ENCODE measurements at regions not wholly inside any gene's neighbourhood (a gene's known extent, or its start where the extent isn't known, plus 50 kb on each side); places are given as distances from the start of the nearest gene placed in this dataset.

DNA sequence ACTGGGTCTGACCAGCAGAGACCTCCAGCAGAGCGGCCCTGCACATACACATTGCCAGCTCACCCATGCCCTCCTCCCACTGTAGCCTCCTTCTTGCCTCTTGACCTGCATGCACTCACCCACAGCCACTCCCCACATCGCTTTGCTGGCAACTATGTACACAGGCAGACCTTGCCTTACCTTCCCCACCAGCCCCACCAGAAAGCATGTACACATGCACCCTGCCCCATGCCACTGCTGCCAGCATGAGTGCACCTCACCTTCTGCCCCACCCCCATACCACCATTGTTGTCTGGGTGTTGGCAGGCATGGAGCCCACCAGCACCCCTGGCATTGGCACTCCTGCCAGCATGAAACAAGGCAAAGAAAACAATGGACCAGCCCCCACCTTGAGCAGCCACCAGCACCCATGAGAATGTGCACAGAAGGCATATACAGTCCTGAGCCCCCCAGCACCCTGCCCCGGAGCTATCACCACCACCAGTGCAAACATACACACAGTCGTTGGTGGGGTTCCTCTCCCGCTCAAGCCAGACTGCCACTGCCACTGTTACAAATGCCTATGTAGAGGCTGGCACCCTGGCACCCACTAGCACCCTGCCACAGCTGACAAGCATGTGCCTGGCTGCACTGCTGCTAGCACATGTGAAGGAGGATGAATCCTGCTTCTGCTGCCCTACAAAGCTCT lies 171.4 kb upstream of the NR4A3 start (continued):
- TF ChIP-seq ZBTB21 (CRISPR knock-in tag; IDR thresholded peaks at IDR 0.05; ENCODE audit: borderline replicate concordance): no peak

DNA sequence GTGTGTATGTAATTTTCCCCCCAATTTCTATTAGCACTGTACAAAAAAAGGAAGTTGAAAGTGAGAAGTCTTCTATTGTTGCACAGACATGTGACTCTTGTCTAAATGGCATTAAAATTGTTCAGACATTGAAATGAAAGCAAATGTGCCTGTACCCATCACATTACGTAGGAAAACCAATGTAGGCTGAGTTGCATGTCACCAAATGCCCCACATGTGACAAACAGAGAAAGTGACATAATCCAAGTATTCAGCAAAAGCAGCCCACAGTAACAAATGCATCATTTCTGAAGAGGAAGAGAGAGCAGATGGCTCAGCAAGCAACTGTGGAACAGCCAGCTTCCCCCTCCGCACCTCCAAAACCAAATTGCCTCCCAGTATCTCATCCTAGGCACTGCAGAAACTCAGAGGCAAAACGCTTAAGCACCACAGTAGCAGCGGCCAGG lies 161.5 kb upstream of the NR4A3 start:
- Mint-ChIP-seq H3K4me1 (no peaks in the 10 kb centered on the region), H3K4me3 (no peak overlapping the region), H3K9me3 (no peaks in the 10 kb centered on the region), H3K27ac (no peak overlapping the region), H3K27me3 (ENCODE audit: low read depth) (no peaks in the 10 kb centered on the region), H3K36me3 (no peaks in the 10 kb centered on the region)
- ATAC-seq: no peak
- no peak for DNase-seq (ENCODE audit: low spot score)
- POLR2A ChIA-PET: no interaction called here
- CTCF ChIA-PET: no interaction called here
- TF ChIP-seq, protein P1, sequence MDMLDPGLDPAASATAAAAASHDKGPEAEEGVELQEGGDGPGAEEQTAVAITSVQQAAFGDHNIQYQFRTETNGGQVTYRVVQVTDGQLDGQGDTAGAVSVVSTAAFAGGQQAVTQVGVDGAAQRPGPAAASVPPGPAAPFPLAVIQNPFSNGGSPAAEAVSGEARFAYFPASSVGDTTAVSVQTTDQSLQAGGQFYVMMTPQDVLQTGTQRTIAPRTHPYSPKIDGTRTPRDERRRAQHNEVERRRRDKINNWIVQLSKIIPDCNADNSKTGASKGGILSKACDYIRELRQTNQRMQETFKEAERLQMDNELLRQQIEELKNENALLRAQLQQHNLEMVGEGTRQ (CRISPR knock-in tag; IDR thresholded peaks at IDR 0.05): no peak
- no peak for TF ChIP-seq ZNF138 (CRISPR knock-in tag; conservative IDR thresholded peaks at IDR 0.05)
- TF ChIP-seq, protein P2, sequence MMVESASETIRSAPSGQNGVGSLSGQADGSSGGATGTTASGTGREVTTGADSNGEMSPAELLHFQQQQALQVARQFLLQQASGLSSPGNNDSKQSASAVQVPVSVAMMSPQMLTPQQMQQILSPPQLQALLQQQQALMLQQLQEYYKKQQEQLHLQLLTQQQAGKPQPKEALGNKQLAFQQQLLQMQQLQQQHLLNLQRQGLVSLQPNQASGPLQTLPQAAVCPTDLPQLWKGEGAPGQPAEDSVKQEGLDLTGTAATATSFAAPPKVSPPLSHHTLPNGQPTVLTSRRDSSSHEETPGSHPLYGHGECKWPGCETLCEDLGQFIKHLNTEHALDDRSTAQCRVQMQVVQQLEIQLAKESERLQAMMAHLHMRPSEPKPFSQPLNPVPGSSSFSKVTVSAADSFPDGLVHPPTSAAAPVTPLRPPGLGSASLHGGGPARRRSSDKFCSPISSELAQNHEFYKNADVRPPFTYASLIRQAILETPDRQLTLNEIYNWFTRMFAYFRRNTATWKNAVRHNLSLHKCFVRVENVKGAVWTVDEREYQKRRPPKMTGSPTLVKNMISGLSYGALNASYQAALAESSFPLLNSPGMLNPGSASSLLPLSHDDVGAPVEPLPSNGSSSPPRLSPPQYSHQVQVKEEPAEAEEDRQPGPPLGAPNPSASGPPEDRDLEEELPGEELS (CRISPR knock-in tag; IDR thresholded peaks at IDR 0.05): no peak
- no peak for TF ChIP-seq MXD4 (CRISPR knock-in tag; IDR thresholded peaks at IDR 0.05; ENCODE audit: borderline replicate concordance)
- TF ChIP-seq ZNF219 (CRISPR knock-in tag; IDR thresholded peaks at IDR 0.05; ENCODE audit: borderline replicate concordance): no peak
- TF ChIP-seq, protein P3, sequence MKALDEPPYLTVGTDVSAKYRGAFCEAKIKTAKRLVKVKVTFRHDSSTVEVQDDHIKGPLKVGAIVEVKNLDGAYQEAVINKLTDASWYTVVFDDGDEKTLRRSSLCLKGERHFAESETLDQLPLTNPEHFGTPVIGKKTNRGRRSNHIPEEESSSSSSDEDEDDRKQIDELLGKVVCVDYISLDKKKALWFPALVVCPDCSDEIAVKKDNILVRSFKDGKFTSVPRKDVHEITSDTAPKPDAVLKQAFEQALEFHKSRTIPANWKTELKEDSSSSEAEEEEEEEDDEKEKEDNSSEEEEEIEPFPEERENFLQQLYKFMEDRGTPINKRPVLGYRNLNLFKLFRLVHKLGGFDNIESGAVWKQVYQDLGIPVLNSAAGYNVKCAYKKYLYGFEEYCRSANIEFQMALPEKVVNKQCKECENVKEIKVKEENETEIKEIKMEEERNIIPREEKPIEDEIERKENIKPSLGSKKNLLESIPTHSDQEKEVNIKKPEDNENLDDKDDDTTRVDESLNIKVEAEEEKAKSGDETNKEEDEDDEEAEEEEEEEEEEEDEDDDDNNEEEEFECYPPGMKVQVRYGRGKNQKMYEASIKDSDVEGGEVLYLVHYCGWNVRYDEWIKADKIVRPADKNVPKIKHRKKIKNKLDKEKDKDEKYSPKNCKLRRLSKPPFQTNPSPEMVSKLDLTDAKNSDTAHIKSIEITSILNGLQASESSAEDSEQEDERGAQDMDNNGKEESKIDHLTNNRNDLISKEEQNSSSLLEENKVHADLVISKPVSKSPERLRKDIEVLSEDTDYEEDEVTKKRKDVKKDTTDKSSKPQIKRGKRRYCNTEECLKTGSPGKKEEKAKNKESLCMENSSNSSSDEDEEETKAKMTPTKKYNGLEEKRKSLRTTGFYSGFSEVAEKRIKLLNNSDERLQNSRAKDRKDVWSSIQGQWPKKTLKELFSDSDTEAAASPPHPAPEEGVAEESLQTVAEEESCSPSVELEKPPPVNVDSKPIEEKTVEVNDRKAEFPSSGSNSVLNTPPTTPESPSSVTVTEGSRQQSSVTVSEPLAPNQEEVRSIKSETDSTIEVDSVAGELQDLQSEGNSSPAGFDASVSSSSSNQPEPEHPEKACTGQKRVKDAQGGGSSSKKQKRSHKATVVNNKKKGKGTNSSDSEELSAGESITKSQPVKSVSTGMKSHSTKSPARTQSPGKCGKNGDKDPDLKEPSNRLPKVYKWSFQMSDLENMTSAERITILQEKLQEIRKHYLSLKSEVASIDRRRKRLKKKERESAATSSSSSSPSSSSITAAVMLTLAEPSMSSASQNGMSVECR (CRISPR knock-in tag; IDR thresholded peaks at IDR 0.05; ENCODE audit: borderline replicate concordance): no peak
- no peak for TF ChIP-seq JAZF1 (CRISPR knock-in tag; IDR thresholded peaks at IDR 0.05)
- TF ChIP-seq GABPB1 (CRISPR knock-in tag; IDR thresholded peaks at IDR 0.05): no peak
- no peak for TF ChIP-seq EMX1 (CRISPR knock-in tag; IDR thresholded peaks at IDR 0.05)
- TF ChIP-seq, protein P4, sequence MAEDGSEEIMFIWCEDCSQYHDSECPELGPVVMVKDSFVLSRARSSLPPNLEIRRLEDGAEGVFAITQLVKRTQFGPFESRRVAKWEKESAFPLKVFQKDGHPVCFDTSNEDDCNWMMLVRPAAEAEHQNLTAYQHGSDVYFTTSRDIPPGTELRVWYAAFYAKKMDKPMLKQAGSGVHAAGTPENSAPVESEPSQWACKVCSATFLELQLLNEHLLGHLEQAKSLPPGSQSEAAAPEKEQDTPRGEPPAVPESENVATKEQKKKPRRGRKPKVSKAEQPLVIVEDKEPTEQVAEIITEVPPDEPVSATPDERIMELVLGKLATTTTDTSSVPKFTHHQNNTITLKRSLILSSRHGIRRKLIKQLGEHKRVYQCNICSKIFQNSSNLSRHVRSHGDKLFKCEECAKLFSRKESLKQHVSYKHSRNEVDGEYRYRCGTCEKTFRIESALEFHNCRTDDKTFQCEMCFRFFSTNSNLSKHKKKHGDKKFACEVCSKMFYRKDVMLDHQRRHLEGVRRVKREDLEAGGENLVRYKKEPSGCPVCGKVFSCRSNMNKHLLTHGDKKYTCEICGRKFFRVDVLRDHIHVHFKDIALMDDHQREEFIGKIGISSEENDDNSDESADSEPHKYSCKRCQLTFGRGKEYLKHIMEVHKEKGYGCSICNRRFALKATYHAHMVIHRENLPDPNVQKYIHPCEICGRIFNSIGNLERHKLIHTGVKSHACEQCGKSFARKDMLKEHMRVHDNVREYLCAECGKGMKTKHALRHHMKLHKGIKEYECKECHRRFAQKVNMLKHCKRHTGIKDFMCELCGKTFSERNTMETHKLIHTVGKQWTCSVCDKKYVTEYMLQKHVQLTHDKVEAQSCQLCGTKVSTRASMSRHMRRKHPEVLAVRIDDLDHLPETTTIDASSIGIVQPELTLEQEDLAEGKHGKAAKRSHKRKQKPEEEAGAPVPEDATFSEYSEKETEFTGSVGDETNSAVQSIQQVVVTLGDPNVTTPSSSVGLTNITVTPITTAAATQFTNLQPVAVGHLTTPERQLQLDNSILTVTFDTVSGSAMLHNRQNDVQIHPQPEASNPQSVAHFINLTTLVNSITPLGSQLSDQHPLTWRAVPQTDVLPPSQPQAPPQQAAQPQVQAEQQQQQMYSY (CRISPR knock-in tag; IDR thresholded peaks at IDR 0.05): no peak
- TF ChIP-seq, protein P5, sequence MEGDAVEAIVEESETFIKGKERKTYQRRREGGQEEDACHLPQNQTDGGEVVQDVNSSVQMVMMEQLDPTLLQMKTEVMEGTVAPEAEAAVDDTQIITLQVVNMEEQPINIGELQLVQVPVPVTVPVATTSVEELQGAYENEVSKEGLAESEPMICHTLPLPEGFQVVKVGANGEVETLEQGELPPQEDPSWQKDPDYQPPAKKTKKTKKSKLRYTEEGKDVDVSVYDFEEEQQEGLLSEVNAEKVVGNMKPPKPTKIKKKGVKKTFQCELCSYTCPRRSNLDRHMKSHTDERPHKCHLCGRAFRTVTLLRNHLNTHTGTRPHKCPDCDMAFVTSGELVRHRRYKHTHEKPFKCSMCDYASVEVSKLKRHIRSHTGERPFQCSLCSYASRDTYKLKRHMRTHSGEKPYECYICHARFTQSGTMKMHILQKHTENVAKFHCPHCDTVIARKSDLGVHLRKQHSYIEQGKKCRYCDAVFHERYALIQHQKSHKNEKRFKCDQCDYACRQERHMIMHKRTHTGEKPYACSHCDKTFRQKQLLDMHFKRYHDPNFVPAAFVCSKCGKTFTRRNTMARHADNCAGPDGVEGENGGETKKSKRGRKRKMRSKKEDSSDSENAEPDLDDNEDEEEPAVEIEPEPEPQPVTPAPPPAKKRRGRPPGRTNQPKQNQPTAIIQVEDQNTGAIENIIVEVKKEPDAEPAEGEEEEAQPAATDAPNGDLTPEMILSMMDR (IDR thresholded peaks at IDR 0.05): no peak
- TF ChIP-seq, protein P6, sequence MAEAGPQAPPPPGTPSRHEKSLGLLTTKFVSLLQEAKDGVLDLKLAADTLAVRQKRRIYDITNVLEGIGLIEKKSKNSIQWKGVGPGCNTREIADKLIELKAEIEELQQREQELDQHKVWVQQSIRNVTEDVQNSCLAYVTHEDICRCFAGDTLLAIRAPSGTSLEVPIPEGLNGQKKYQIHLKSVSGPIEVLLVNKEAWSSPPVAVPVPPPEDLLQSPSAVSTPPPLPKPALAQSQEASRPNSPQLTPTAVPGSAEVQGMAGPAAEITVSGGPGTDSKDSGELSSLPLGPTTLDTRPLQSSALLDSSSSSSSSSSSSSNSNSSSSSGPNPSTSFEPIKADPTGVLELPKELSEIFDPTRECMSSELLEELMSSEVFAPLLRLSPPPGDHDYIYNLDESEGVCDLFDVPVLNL (CRISPR knock-in tag; IDR thresholded peaks at IDR 0.05; ENCODE audit: borderline replicate concordance, low read depth): no peak
- TF ChIP-seq, protein P7, sequence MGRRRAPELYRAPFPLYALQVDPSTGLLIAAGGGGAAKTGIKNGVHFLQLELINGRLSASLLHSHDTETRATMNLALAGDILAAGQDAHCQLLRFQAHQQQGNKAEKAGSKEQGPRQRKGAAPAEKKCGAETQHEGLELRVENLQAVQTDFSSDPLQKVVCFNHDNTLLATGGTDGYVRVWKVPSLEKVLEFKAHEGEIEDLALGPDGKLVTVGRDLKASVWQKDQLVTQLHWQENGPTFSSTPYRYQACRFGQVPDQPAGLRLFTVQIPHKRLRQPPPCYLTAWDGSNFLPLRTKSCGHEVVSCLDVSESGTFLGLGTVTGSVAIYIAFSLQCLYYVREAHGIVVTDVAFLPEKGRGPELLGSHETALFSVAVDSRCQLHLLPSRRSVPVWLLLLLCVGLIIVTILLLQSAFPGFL (CRISPR knock-in tag; IDR thresholded peaks at IDR 0.05; ENCODE audit: borderline replicate concordance): no peak
- no peak for TF ChIP-seq SMAD3 (CRISPR knock-in tag; IDR thresholded peaks at IDR 0.05; ENCODE audit: borderline replicate concordance)
- TF ChIP-seq, protein P8, sequence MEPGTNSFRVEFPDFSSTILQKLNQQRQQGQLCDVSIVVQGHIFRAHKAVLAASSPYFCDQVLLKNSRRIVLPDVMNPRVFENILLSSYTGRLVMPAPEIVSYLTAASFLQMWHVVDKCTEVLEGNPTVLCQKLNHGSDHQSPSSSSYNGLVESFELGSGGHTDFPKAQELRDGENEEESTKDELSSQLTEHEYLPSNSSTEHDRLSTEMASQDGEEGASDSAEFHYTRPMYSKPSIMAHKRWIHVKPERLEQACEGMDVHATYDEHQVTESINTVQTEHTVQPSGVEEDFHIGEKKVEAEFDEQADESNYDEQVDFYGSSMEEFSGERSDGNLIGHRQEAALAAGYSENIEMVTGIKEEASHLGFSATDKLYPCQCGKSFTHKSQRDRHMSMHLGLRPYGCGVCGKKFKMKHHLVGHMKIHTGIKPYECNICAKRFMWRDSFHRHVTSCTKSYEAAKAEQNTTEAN (CRISPR knock-in tag; IDR thresholded peaks at IDR 0.05): no peak

Data from WTC11 (cell line).